Ovary (tissue), 7 donors: ENCODE measurements at regions not wholly inside any gene's neighbourhood (a gene's known extent, or its start where the extent isn't known, plus 50 kb on each side); places are given as distances from the start of the nearest gene placed in this dataset.
"Not testable (repeated sequence)": the region's sequence is repeated elsewhere in the genome, so short reads cannot be mapped to it uniquely, and the experiment has no call there.

Experiments
- DNase-seq, 5 donors: peaks; one replicate each; pipeline ENCODE4 v3.0.0-alpha.2; 2019 to 2020
- H3K27ac ChIP-seq, 2 donors: fragments of 200-600 bp; one replicate each; pipeline versions ENCODE4 v1.5.1 to v1.8.0; 2019 to 2022
- H3K27me3 ChIP-seq: fragments of 200-600 bp; one replicate; pipeline ENCODE4 v1.8.0; 2022
- H3K36me3 ChIP-seq: fragments of 200-600 bp; sonication (generic); one replicate; pipeline ENCODE4 v1.5.1; 2019
- H3K4me1 ChIP-seq: one replicate; pipeline ENCODE4 v1.8.1; 2013; ENCODE audit warnings: mild to moderate bottlenecking, moderate library complexity; ENCODE audit not compliant: insufficient read depth
- H3K4me3 ChIP-seq: fragments of 200-600 bp; sonication (generic); one replicate; pipeline ENCODE4 v1.5.1; 2017
- H3K9me3 ChIP-seq, 2 donors: fragments of 200-600 bp in 1 of 2; sonication (generic) in 1 of 2; one replicate each; pipeline versions ENCODE4 v1.5.1 to v1.8.1; 2013 to 2019; ENCODE audit warnings: mild to moderate bottlenecking in 1 of 2, moderate library complexity in 1 of 2
- CTCF ChIP-seq, 3 donors: fragments of 450-650 bp in 2 of 3; fragments of 200-600 bp in 1 of 3; IDR thresholded peaks; one replicate each; pipeline versions ENCODE4 v1.5.1 to v1.8.0; 2016 to 2022; ENCODE audit warnings: antibody characterized with exemption in 3 of 3, mild to moderate bottlenecking in 1 of 3
- EP300 ChIP-seq: sonication (generic); formaldehyde crosslinking; IDR thresholded peaks from one replicate; pipeline ENCODE4 v1.6.1; 2017; ENCODE audit warnings: antibody characterized with exemption
- POLR2A ChIP-seq: fragments of 450-650 bp; IDR thresholded peaks from one replicate; pipeline ENCODE4 v1.6.1; 2017; ENCODE audit warnings: antibody characterized with exemption, mild to moderate bottlenecking, moderate library complexity
- WGBS, 3 donors: extraction: QIAGEN DNeasy Blood & Tissue Kit in 1 of 3; methylation state at CpG; one replicate each; pipeline versions ENCODE4 v1.1.5 to v1.1.7; 2013 to 2017; 5-methylcytosine and 5-hydroxymethylcytosine counted together
- intact Hi-C, 4 donors: fragments of 100-400 bp; cut with DNase I; formaldehyde crosslinking; loops; one replicate each; pipeline versions ENCODE4 v1.11.0 to v1.15.1; 2022 to 2023
- donor health status: DM: no; HTN: no; CAD: no; lungs with moderate emphysema.
- donor health status: DM: no; HTN: no; CAD: no.
- donor health status: Bipolar disorder and iron deficiency.
- donor health status: DM: no; HTN: no; CAD: no.
- donor health status: DM: yes; HTN: yes; CAD: no.

GRCh38 chr6:115133790-115134189 is 791.0 kb upstream of the HS3ST5 start:
- no peaks in the 10 kb centered on the region for H3K4me1 ChIP-seq
- intact Hi-C loops: no loop called here
- no peaks in the 10 kb centered on the region for H3K27me3 ChIP-seq
- DNase-seq: no peak
- H3K4me3 ChIP-seq: no peak overlapping the region
- H3K36me3 ChIP-seq: no peaks in the 10 kb centered on the region
- H3K9me3 ChIP-seq: no peaks in the 10 kb centered on the region
- no peak overlapping the region for H3K27ac ChIP-seq
- TF ChIP-seq EP300: no peak
- no peak for TF ChIP-seq POLR2A
- no peak for TF ChIP-seq CTCF (IDR thresholded peaks at IDR 0.05)
- WGBS, 3 donors: 87 to 100% (median 94%) methylated on average over 2 of the region's 2 CpGs

GRCh38 chr6:115131709-115132490 is 789.1 kb upstream of the HS3ST5 start:
- TF ChIP-seq POLR2A: no peak
- TF ChIP-seq EP300: no peak
- TF ChIP-seq CTCF (IDR thresholded peaks at IDR 0.05): no peak
- no peak for DNase-seq
- 77 to 87% (median 87%) methylated on average over 5 of the region's 5 CpGs for WGBS, 3 donors
- intact Hi-C loops: no loop called here
- Histone ChIP-seq H3K4me3 (no peak overlapping the region), H3K36me3 (no peaks in the 10 kb centered on the region), H3K27me3 (no peaks in the 10 kb centered on the region), H3K4me1 (no peaks in the 10 kb centered on the region), H3K9me3 (no peaks in the 10 kb centered on the region), H3K27ac (no peak overlapping the region)

- DNase-seq, H3K4me1 ChIP-seq, H3K9me3 ChIP-seq, H3K27ac ChIP-seq, intact Hi-C loops, H3K4me3 ChIP-seq, H3K27me3 ChIP-seq, H3K36me3 ChIP-seq: not testable (repeated sequence)
- WGBS, 3 donors: 83 to 90% (median 89%) methylated on average over 11 of the region's 11 CpGs
These were observed 778.7 kb upstream of the HS3ST5 start for GRCh38 chr6:115121513-115121912.

GRCh38 chr6:115120391-115120790 is 777.6 kb upstream of the HS3ST5 start:
- intact Hi-C loops: no loop called here
- Histone ChIP-seq H3K9me3 (no peaks in the 10 kb centered on the region), H3K4me3 (no peak overlapping the region), H3K27me3 (no peaks in the 10 kb centered on the region), H3K36me3 (no peaks in the 10 kb centered on the region), H3K4me1 (no peaks in the 10 kb centered on the region), H3K27ac (no peak overlapping the region)
- TF ChIP-seq POLR2A (no peak), EP300 (no peak), CTCF (IDR thresholded peaks at IDR 0.05) (no peak)
- WGBS, 3 donors: 32 to 42% (median 37%) methylated on average over 1 of the region's 1 CpG
- no peak for DNase-seq

- H3K27me3 ChIP-seq: no peaks in the 10 kb centered on the region
- no peak for TF ChIP-seq POLR2A
- no peak for TF ChIP-seq EP300
- no peak for TF ChIP-seq CTCF (IDR thresholded peaks at IDR 0.05)
- intact Hi-C loops: no loop called here
- H3K9me3 ChIP-seq: no peaks in the 10 kb centered on the region
- WGBS, 3 donors: 50 to 68% (median 62%) methylated on average over 2 of the region's 2 CpGs
- H3K4me3 ChIP-seq: no peak overlapping the region
- no peak overlapping the region for H3K27ac ChIP-seq
- no peaks in the 10 kb centered on the region for H3K4me1 ChIP-seq
- no peak for DNase-seq
- H3K36me3 ChIP-seq: no peaks in the 10 kb centered on the region
These were observed 748.6 kb upstream of the HS3ST5 start for GRCh38 chr6:115091461-115091860.
